OCI-LY3 (cell line): ENCODE measurements at regions not wholly inside any gene's neighbourhood (a gene's known extent, or its start where the extent isn't known, plus 50 kb on each side); places are given as distances from the start of the nearest gene placed in this dataset.

ENCODE experiments used
- EZH2phosphoT487 ChIP-seq: fragments of 200-600 bp; shearing (Covaris generic); IDR thresholded peaks from 2 replicates; pipeline ENCODE4 v1.6.1; 2018; ENCODE audit warnings: antibody characterized with exemption, mixed run types, low read depth
- TF ChIP-seq, protein P1 (sequence below): fragments of 200-600, 300-600 bp; sonication (generic); IDR thresholded peaks from 2 replicates; pipeline ENCODE4 v1.5.1; 2014; ENCODE audit warnings: antibody characterized with exemption, low read length, low read depth

- TF ChIP-seq, protein P1, sequence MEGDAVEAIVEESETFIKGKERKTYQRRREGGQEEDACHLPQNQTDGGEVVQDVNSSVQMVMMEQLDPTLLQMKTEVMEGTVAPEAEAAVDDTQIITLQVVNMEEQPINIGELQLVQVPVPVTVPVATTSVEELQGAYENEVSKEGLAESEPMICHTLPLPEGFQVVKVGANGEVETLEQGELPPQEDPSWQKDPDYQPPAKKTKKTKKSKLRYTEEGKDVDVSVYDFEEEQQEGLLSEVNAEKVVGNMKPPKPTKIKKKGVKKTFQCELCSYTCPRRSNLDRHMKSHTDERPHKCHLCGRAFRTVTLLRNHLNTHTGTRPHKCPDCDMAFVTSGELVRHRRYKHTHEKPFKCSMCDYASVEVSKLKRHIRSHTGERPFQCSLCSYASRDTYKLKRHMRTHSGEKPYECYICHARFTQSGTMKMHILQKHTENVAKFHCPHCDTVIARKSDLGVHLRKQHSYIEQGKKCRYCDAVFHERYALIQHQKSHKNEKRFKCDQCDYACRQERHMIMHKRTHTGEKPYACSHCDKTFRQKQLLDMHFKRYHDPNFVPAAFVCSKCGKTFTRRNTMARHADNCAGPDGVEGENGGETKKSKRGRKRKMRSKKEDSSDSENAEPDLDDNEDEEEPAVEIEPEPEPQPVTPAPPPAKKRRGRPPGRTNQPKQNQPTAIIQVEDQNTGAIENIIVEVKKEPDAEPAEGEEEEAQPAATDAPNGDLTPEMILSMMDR, result no peak
- TF ChIP-seq EZH2phosphoT487, result no peak
Observed at GRCh38 chr6:154598399-154598798, 87.9 kb upstream of the CNKSR3 start.
